ENCODE measurements at regions not wholly inside any gene's neighbourhood (a gene's known extent, or its start where the extent isn't known, plus 50 kb on each side); places are given as distances from the start of the nearest gene placed in this dataset.

- TF ChIP-seq SMC3 (IDR thresholded peaks at IDR 0.05; ENCODE audit: low read depth, low read length) (no peak), MAFK (IDR thresholded peaks at IDR 0.05; ENCODE audit: low read depth, low read length) (no peak), POLR2A (IDR thresholded peaks at IDR 0.05; ENCODE audit: low read depth, low read length) (no peak), CEBPB (IDR thresholded peaks at IDR 0.05; ENCODE audit: low read depth, low read length) (peak; percentile 60; the same call in 1 of the 2 replicates)
- Histone ChIP-seq H3K23ac (ENCODE audit: low read depth, low read length) (no peak overlapping the region), H2BK120ac (ENCODE audit: low read depth, low read length) (no peak overlapping the region), H3K4me3 (ENCODE audit: insufficient read depth, low read depth, low read length) (no peak overlapping the region), H3K14ac (replicated peaks; ENCODE audit: low read depth, low read length) (no peak overlapping the region), H2BK20ac (ENCODE audit: low read depth, low read length) (no peak overlapping the region), H3K4me2 (ENCODE audit: low read depth, low read length) (no peak overlapping the region), H3K9me1 (ENCODE audit: insufficient read depth, low read length) (no peaks in the 10 kb centered on the region), H3K79me1 (ENCODE audit: low read depth in 1 of 2, low read length in 2 of 2) (no peaks in the 10 kb centered on the region), H3K4ac (ENCODE audit: low read depth, low read length) (no peak overlapping the region), H3K18ac (ENCODE audit: low read depth, low read length) (no peak overlapping the region), H4K5ac (ENCODE audit: low read depth, low read length) (no peak overlapping the region), H3K9me3 (ENCODE audit: control insufficient read depth, insufficient read depth, low read length) (no peaks in the 10 kb centered on the region; the same call in 1 of the 2 replicates), H3K27ac (ENCODE audit: insufficient read depth, low read length) (no peak overlapping the region), H4K8ac (ENCODE audit: low read depth in 2 of 2, low read length in 2 of 2) (no peak overlapping the region), H3K9ac (ENCODE audit: low read depth, low read length) (no peak overlapping the region), H2BK5ac (ENCODE audit: low read depth, low read length, poor library complexity, severe bottlenecking) (no peak overlapping the region), H2AK5ac (ENCODE audit: low read depth, low read length) (no peak overlapping the region), H3K36me3 (ENCODE audit: control insufficient read depth, insufficient read depth, low read length) (no peaks in the 10 kb centered on the region), H2AFZ (replicated peaks; ENCODE audit: low read length, poor library complexity) (no peak overlapping the region), H3K56ac (ENCODE audit: extremely low read depth, insufficient read depth, low read length) (no peak overlapping the region), H2AK9ac (replicated peaks; ENCODE audit: low read depth, low read length, poor library complexity) (no peak overlapping the region), H3K27me3 (ENCODE audit: control insufficient read depth, insufficient read depth, low read length) (no peaks in the 10 kb centered on the region; the same call in 1 of the 2 replicates), H2BK15ac (ENCODE audit: low read depth, low read length) (no peak overlapping the region), H4K20me1 (ENCODE audit: insufficient read depth, low read length) (no peaks in the 10 kb centered on the region), H3K4me1 (ENCODE audit: control insufficient read depth, insufficient read depth, low read length) (no peaks in the 10 kb centered on the region; the same call in none of the 2 replicates), H4K91ac (ENCODE audit: insufficient read depth, low read depth, low read length) (no peak overlapping the region)
- BruUV-seq (replicated peaks) = no TSS peak
- ChIA-PET POLR2A (ENCODE audit: unreplicated experiment) (no interaction called here), CTCF (no interaction called here)
- WGBS, 2 experiments (ENCODE audit: extremely low coverage in 2 of 2, insufficient read length in 1 of 2) = no CpG with 5 or more reads among the region's 1 CpG
- dilution Hi-C loops (cut with HindIII; ENCODE audit: low sequenced_read_pairs, unreplicated experiment) = no loop called here
- ATAC-seq (ENCODE audit: low read depth) = no peak
- no peak for DNase-seq
- in situ Hi-C loops (cut with MboI; ENCODE audit: low sequenced_read_pairs) = no loop called here
- intact Hi-C loops (cut with micrococcal nuclease) = no loop called here
Measured at GRCh38 chr6:147695819-147696218, 187.3 kb downstream of the SAMD5 start.

Data from IMR-90 (cell line).